MM.1S (cell line): ENCODE measurements at regions not wholly inside any gene's neighbourhood (a gene's known extent, or its start where the extent isn't known, plus 50 kb on each side); places are given as distances from the start of the nearest gene placed in this dataset.

Experiments used
- EZH2 ChIP-seq: fragments of 300-600 bp; sonication (generic); optimal IDR thresholded peaks from 2 replicates; pipeline ENCODE3; 2017; ENCODE audit warnings: low read depth, mild to moderate bottlenecking, antibody characterized with exemption, low read length, mixed read lengths
- TF ChIP-seq, protein P1 (sequence below): fragments of 300-600 bp; sonication (generic); IDR thresholded peaks from 2 replicates; pipeline ENCODE4 v1.5.1; 2016; ENCODE audit warnings: antibody characterized with exemption, low read length, mixed read lengths

GRCh38 chr3:163753033-163753432 is 1325.3 kb downstream of the SI start:
- TF ChIP-seq EZH2 = no peak
- TF ChIP-seq, protein P1, sequence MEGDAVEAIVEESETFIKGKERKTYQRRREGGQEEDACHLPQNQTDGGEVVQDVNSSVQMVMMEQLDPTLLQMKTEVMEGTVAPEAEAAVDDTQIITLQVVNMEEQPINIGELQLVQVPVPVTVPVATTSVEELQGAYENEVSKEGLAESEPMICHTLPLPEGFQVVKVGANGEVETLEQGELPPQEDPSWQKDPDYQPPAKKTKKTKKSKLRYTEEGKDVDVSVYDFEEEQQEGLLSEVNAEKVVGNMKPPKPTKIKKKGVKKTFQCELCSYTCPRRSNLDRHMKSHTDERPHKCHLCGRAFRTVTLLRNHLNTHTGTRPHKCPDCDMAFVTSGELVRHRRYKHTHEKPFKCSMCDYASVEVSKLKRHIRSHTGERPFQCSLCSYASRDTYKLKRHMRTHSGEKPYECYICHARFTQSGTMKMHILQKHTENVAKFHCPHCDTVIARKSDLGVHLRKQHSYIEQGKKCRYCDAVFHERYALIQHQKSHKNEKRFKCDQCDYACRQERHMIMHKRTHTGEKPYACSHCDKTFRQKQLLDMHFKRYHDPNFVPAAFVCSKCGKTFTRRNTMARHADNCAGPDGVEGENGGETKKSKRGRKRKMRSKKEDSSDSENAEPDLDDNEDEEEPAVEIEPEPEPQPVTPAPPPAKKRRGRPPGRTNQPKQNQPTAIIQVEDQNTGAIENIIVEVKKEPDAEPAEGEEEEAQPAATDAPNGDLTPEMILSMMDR = no peak
